IMR-90 (cell line): ENCODE measurements at regions not wholly inside any gene's neighbourhood (a gene's known extent, or its start where the extent isn't known, plus 50 kb on each side); places are given as distances from the start of the nearest gene placed in this dataset.

Source experiments
- BHLHE40 ChIP-seq: fragments of 150-350 bp; IDR thresholded peaks from 2 replicates; pipeline ENCODE4 v1.6.1; 2016; ENCODE audit warnings: mild to moderate bottlenecking, low read depth, low read length
- CEBPB ChIP-seq: IDR thresholded peaks from 2 replicates; pipeline ENCODE4 v1.6.1; 2012; ENCODE audit warnings: low read depth, low read length, improper control_type of control experiment
- FOS ChIP-seq: fragments of 150-350 bp; IDR thresholded peaks from 2 replicates; pipeline ENCODE4 v1.6.1; 2016; ENCODE audit warnings: low read depth, low read length
- MAFK ChIP-seq: IDR thresholded peaks from 2 replicates; pipeline ENCODE4 v1.6.1; 2012; ENCODE audit warnings: low read depth, low read length, improper control_type of control experiment
- MXI1 ChIP-seq: IDR thresholded peaks from 2 replicates; pipeline ENCODE4 v1.6.1; 2012; ENCODE audit warnings: low read depth, mild to moderate bottlenecking, low read length, moderate library complexity, borderline replicate concordance
- POLR2A ChIP-seq: IDR thresholded peaks from 2 replicates; pipeline ENCODE4 v1.6.1; 2012; ENCODE audit warnings: mild to moderate bottlenecking, low read depth, low read length
- RCOR1 ChIP-seq: IDR thresholded peaks from 2 replicates; pipeline ENCODE4 v1.6.1; 2012; ENCODE audit warnings: mild to moderate bottlenecking, low read length, improper control_type of control experiment; ENCODE audit not compliant: insufficient replicate concordance
- RFX5 ChIP-seq: IDR thresholded peaks from 2 replicates; pipeline ENCODE4 v1.8.0; 2012; ENCODE audit warnings: low read depth, mild to moderate bottlenecking, low read length, moderate library complexity
- SMC3 ChIP-seq: fragments of 150-350 bp; IDR thresholded peaks from 2 replicates; pipeline ENCODE4 v1.6.1; 2016; ENCODE audit warnings: low read depth, mild to moderate bottlenecking, antibody characterized with exemption, low read length, moderate library complexity
- TF ChIP-seq, protein P1 (sequence below): conservative IDR thresholded peaks from 2 replicates; pipeline ENCODE4 v1.5.1; 2012; ENCODE audit warnings: mild to moderate bottlenecking, low read depth, low read length, improper control_type of control experiment
- TF ChIP-seq, protein P2 (sequence below): fragments of 150-350 bp; IDR thresholded peaks from 2 replicates; pipeline ENCODE4 v1.6.1; 2017; ENCODE audit warnings: mild to moderate bottlenecking, antibody characterized with exemption, low read length, low read depth

DNA sequence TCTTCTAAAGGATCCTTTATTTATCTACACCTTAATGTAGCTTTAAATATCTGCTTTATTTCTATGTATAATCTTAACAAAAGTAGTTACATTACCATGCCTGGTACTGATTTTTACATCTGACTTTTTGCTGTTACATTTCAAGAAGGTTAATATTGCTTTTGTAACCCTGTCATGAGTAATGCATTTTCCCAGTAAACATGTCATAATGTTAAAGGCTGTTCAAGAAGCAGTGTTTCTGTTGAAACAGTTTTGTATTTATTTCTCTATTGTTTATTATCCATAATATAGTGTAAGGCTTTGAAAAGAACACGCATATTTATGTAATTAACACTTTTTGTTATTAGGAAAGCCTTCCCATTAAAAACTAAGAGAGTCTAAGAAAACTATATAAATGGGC, 98.5 kb upstream of the SOX2 start:
- TF ChIP-seq, protein P1, sequence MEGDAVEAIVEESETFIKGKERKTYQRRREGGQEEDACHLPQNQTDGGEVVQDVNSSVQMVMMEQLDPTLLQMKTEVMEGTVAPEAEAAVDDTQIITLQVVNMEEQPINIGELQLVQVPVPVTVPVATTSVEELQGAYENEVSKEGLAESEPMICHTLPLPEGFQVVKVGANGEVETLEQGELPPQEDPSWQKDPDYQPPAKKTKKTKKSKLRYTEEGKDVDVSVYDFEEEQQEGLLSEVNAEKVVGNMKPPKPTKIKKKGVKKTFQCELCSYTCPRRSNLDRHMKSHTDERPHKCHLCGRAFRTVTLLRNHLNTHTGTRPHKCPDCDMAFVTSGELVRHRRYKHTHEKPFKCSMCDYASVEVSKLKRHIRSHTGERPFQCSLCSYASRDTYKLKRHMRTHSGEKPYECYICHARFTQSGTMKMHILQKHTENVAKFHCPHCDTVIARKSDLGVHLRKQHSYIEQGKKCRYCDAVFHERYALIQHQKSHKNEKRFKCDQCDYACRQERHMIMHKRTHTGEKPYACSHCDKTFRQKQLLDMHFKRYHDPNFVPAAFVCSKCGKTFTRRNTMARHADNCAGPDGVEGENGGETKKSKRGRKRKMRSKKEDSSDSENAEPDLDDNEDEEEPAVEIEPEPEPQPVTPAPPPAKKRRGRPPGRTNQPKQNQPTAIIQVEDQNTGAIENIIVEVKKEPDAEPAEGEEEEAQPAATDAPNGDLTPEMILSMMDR, result no peak
- TF ChIP-seq RCOR1 (no peak), BHLHE40 (no peak), MXI1 (no peak), POLR2A (no peak), CEBPB (no peak), FOS (no peak), SMC3 (no peak), RFX5 (no peak), MAFK (no peak)
- TF ChIP-seq, protein P2, sequence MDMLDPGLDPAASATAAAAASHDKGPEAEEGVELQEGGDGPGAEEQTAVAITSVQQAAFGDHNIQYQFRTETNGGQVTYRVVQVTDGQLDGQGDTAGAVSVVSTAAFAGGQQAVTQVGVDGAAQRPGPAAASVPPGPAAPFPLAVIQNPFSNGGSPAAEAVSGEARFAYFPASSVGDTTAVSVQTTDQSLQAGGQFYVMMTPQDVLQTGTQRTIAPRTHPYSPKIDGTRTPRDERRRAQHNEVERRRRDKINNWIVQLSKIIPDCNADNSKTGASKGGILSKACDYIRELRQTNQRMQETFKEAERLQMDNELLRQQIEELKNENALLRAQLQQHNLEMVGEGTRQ, result no peak
